Hepatocyte (in vitro differentiated cells): ENCODE measurements at regions not wholly inside any gene's neighbourhood (a gene's known extent, or its start where the extent isn't known, plus 50 kb on each side); places are given as distances from the start of the nearest gene placed in this dataset.

Source experiments
- DNase-seq: peaks from one replicate; pipeline ENCODE4 v3.0.0-alpha.2; 2016; ENCODE audit warnings: low spot score
- H2AFZ ChIP-seq: fragments of 200-600 bp; sonication (generic); 2 replicates; pipeline ENCODE4 v1.6.0; 2016; ENCODE audit warnings: antibody characterized with exemption, mild to moderate bottlenecking
- H3K27ac ChIP-seq: fragments of 200-600 bp; sonication (generic); 2 replicates; pipeline ENCODE4 v1.5.1; 2016; ENCODE audit warnings: mild to moderate bottlenecking
- H3K27me3 ChIP-seq: fragments of 200-600 bp; sonication (generic); 2 replicates; pipeline ENCODE4 v1.6.1; 2016
- H3K36me3 ChIP-seq: fragments of 200-600 bp; sonication (generic); replicated peaks from 2 replicates; pipeline ENCODE4 v1.5.1; 2016; ENCODE audit warnings: low read depth; ENCODE audit not compliant: insufficient read depth
- H3K4me1 ChIP-seq: fragments of 200-600 bp; sonication (generic); 2 replicates; pipeline ENCODE4 v1.5.1; 2016; ENCODE audit warnings: mild to moderate bottlenecking, moderate library complexity; ENCODE audit not compliant: insufficient read depth
- H3K4me2 ChIP-seq: fragments of 200-600 bp; sonication (generic); 2 replicates; pipeline ENCODE4 v1.6.0; 2016
- H3K4me3 ChIP-seq: fragments of 200-600 bp; sonication (generic); 2 replicates; pipeline ENCODE4 v1.5.1; 2016; ENCODE audit warnings: mild to moderate bottlenecking
- H3K79me2 ChIP-seq: fragments of 200-600 bp; sonication (generic); 2 replicates; pipeline ENCODE4 v1.6.0; 2017; ENCODE audit warnings: mild to moderate bottlenecking
- H3K9me2 ChIP-seq: fragments of 200-600 bp; sonication (generic); replicated peaks from 2 replicates; pipeline ENCODE4 v1.6.0; 2017; ENCODE audit warnings: mild to moderate bottlenecking; ENCODE audit not compliant: insufficient read depth
- H3K9me3 ChIP-seq: fragments of 200-600 bp; sonication (generic); 2 replicates; pipeline ENCODE4 v1.5.1; 2016; ENCODE audit warnings: low read depth, mild to moderate bottlenecking
- H4K20me1 ChIP-seq: fragments of 200-600 bp; sonication (generic); 2 replicates; pipeline ENCODE4 v1.6.0; 2016; ENCODE audit warnings: mild to moderate bottlenecking; ENCODE audit not compliant: insufficient read depth, poor library complexity, severe bottlenecking
- CTCF ChIP-seq: fragments of 200-600 bp; sonication (generic); IDR thresholded peaks from 2 replicates; pipeline ENCODE4 v1.5.1; 2016; ENCODE audit warnings: antibody characterized with exemption, mild to moderate bottlenecking; ENCODE audit not compliant: poor library complexity
- EZH2 ChIP-seq: fragments of 200-600 bp; sonication (generic); IDR thresholded peaks from 2 replicates; pipeline ENCODE4 v1.6.1; 2016; ENCODE audit warnings: antibody characterized with exemption, mild to moderate bottlenecking, borderline replicate concordance
- EZH2phosphoT487 ChIP-seq: fragments of 200-600 bp; sonication (generic); IDR thresholded peaks from one replicate; pipeline ENCODE4 v1.6.1; 2018; ENCODE audit warnings: antibody characterized with exemption, mild to moderate bottlenecking, low read depth, moderate library complexity; ENCODE audit not compliant: unreplicated experiment, severe bottlenecking
- WGBS: methylation state at CpG from one replicate; pipeline ENCODE4 v1.1.6; 2016; ENCODE audit warnings: low lambda C conversion rate; ENCODE audit errors: missing lambda C conversion rate; 5-methylcytosine and 5-hydroxymethylcytosine counted together

- H3K4me2 ChIP-seq = no peak overlapping the region
Observed at GRCh38 chr7:67940400-67940799, 943.8 kb downstream of the TYW1 start.

GRCh38 chr7:67947191-67947590 lies 950.6 kb downstream of the TYW1 start:
- no peaks in the 10 kb centered on the region for H3K79me2 ChIP-seq
- H2AFZ ChIP-seq = no peak overlapping the region
- H3K9me3 ChIP-seq = no peaks in the 10 kb centered on the region
- H3K4me2 ChIP-seq = no peak overlapping the region
- no peaks in the 10 kb centered on the region for H3K4me1 ChIP-seq
- no peak for DNase-seq
- H3K27ac ChIP-seq = no peak overlapping the region
- no peaks in the 10 kb centered on the region for H3K27me3 ChIP-seq
- no peaks in the 10 kb centered on the region for H3K36me3 ChIP-seq
- 88% methylated on average over 2 of the region's 2 CpGs for WGBS
- H3K9me2 ChIP-seq = no peaks in the 10 kb centered on the region
- no peak overlapping the region for H3K4me3 ChIP-seq
- TF ChIP-seq EZH2phosphoT487 = no peak
- no peak for TF ChIP-seq CTCF
- no peak for TF ChIP-seq EZH2
- no peaks in the 10 kb centered on the region for H4K20me1 ChIP-seq

More at GRCh38 chr7:67940400-67940799, 943.8 kb downstream of the TYW1 start:
- peaks cover 10% of the 10 kb centered on the region for H3K4me1 ChIP-seq
- no peaks in the 10 kb centered on the region for H3K79me2 ChIP-seq
- H4K20me1 ChIP-seq = no peaks in the 10 kb centered on the region
- no peak overlapping the region for H3K4me3 ChIP-seq
- H3K27me3 ChIP-seq = no peaks in the 10 kb centered on the region
- H3K27ac ChIP-seq = no peak overlapping the region
- H3K9me2 ChIP-seq = no peaks in the 10 kb centered on the region
- H3K36me3 ChIP-seq = no peaks in the 10 kb centered on the region
- no peak overlapping the region for H2AFZ ChIP-seq
- 96% methylated on average over 13 of the region's 13 CpGs for WGBS
- DNase-seq = no peak
- no peaks in the 10 kb centered on the region for H3K9me3 ChIP-seq
- TF ChIP-seq EZH2phosphoT487 (no peak), EZH2 (no peak), CTCF (no peak)

GRCh38 chr7:67947646-67948045 lies 951.0 kb downstream of the TYW1 start:
- Histone ChIP-seq H3K79me2 (no peaks in the 10 kb centered on the region), H3K27me3 (no peaks in the 10 kb centered on the region), H3K4me3 (no peak overlapping the region), H3K27ac (no peak overlapping the region), H3K9me3 (no peaks in the 10 kb centered on the region), H4K20me1 (no peaks in the 10 kb centered on the region), H3K4me1 (no peaks in the 10 kb centered on the region), H2AFZ (no peak overlapping the region), H3K36me3 (no peaks in the 10 kb centered on the region), H3K9me2 (no peaks in the 10 kb centered on the region), H3K4me2 (no peak overlapping the region)
- WGBS = 91% methylated on average over 5 of the region's 5 CpGs
- TF ChIP-seq CTCF = no peak
- no peak for TF ChIP-seq EZH2phosphoT487
- no peak for TF ChIP-seq EZH2
- no peak for DNase-seq
